ENCODE measurements at regions not wholly inside any gene's neighbourhood (a gene's known extent, or its start where the extent isn't known, plus 50 kb on each side); places are given as distances from the start of the nearest gene placed in this dataset.
"Not testable (repeated sequence)": the region's sequence is repeated elsewhere in the genome, so short reads cannot be mapped to it uniquely, and the experiment has no call there.

GRCh38 chr9:21708856-21709255 lies 93.6 kb upstream of the MTAP start:
- POLR2A ChIA-PET, result interaction anchor here (0.7 to 1.3 kb wide), 2 partner anchors 150 to 166 kb away, joined by 3 to 6 read pairs; no protein-coding TSS in a partner anchor
- no peak for DNase-seq (ENCODE audit: low read depth, low spot score)
- CTCF ChIA-PET, result interaction anchor here (0.6 to 2.4 kb wide), 35 partner anchors 9 to 385 kb away, joined by 3 to 26 read pairs (median 4); no protein-coding TSS in a partner anchor
- no peak overlapping the region for H3K4me3 ChIP-seq (ENCODE audit: low read depth, low read length)
- TF ChIP-seq, protein P1, sequence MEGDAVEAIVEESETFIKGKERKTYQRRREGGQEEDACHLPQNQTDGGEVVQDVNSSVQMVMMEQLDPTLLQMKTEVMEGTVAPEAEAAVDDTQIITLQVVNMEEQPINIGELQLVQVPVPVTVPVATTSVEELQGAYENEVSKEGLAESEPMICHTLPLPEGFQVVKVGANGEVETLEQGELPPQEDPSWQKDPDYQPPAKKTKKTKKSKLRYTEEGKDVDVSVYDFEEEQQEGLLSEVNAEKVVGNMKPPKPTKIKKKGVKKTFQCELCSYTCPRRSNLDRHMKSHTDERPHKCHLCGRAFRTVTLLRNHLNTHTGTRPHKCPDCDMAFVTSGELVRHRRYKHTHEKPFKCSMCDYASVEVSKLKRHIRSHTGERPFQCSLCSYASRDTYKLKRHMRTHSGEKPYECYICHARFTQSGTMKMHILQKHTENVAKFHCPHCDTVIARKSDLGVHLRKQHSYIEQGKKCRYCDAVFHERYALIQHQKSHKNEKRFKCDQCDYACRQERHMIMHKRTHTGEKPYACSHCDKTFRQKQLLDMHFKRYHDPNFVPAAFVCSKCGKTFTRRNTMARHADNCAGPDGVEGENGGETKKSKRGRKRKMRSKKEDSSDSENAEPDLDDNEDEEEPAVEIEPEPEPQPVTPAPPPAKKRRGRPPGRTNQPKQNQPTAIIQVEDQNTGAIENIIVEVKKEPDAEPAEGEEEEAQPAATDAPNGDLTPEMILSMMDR (IDR thresholded peaks at IDR 0.05; ENCODE audit: insufficient read depth, low read length, missing control alignments), result no peak

GRCh38 chr9:21709464-21710058 lies 92.9 kb upstream of the MTAP start:
- H3K4me3 ChIP-seq (ENCODE audit: low read depth, low read length), result no peak overlapping the region
- CTCF ChIA-PET, result interaction anchor here (0.6 to 2.4 kb wide), 33 partner anchors 8 to 386 kb away, joined by 3 to 26 read pairs (median 4); no protein-coding TSS in a partner anchor
- TF ChIP-seq, protein P1 (IDR thresholded peaks at IDR 0.05; ENCODE audit: insufficient read depth, low read length, missing control alignments), result peak; percentile 60
- no peak for DNase-seq (ENCODE audit: low read depth, low spot score)
- POLR2A ChIA-PET, result interaction anchor here (0.7 kb wide), 1 partner anchor 167 kb away, joined by 3 read pairs; no protein-coding TSS in a partner anchor

DNA sequence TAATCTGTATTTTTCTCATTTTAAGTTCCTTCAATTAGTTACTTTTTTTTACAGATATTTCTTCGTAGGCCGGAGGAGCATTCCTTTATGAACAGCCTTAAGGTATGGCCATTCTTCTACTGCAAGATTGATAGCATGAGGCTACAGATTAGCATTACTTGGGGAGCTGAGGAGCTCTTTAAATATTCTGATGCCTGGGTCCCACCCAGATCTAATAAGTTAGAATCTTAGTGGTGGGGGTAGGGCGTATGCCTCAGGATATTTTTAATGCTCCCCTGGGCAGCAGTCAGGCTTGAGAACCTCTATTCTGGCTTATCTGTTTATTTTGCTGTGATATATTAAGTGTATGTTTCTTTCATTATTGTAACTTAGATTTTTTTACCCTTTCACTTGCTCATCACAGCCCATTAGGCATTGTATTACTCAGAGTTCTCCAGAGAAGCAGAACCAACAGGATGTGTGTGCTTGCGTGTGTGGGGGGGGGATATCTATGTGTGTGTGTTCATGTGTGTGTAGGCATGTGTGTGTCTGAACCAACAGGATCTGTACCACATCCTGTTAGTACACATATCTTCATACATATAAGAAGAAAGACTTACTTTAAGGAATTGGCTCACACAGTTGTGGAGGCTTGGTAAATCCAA lies 91.8 kb upstream of the MTAP start:
- TF ChIP-seq, protein P1 (IDR thresholded peaks at IDR 0.05; ENCODE audit: insufficient read depth, low read length, missing control alignments), result no peak
- no peak overlapping the region for H3K4me3 ChIP-seq (ENCODE audit: low read depth, low read length)
- CTCF ChIA-PET, result interaction anchor here (0.6 to 1.2 kb wide), 3 partner anchors 10 to 245 kb away, joined by 3 to 8 read pairs (median 3); no protein-coding TSS in a partner anchor
- DNase-seq (ENCODE audit: low read depth, low spot score), result no peak
- POLR2A ChIA-PET, result no interaction called here

- DNase-seq (ENCODE audit: low read depth, low spot score), result no peak
- H3K4me3 ChIP-seq (ENCODE audit: low read depth, low read length), result no peak overlapping the region
- TF ChIP-seq, protein P1 (IDR thresholded peaks at IDR 0.05; ENCODE audit: insufficient read depth, low read length, missing control alignments), result no peak
- CTCF ChIA-PET, result interaction anchor here (1.4 to 2.2 kb wide), 4 partner anchors 11 to 79 kb away, joined by 3 to 8 read pairs (median 6); no protein-coding TSS in a partner anchor
- POLR2A ChIA-PET, result no interaction called here
Observed at GRCh38 chr9:21711504-21711903, 90.9 kb upstream of the MTAP start.

DNA sequence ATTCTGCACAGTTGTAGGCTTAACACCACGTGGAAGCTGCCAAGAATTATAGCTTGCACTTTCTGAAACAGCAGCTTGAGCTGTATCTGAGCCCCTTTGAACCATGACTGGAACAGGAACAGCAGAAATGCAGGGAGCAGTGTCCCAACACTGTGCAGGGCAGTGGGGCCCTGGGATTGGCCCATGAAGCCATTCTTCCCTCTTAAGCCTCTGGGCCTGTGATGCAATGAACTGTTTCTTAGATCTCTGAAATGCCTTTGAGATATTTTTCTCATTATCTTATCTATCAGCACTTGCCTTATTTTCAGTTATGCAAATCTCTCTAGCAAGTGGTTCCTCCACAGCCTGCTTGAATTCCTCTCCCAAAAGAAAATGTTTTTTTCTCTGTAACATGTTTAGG lies 87.0 kb upstream of the MTAP start:
- H3K4me3 ChIP-seq (ENCODE audit: low read depth, low read length), result no peak overlapping the region
- DNase-seq (ENCODE audit: low read depth, low spot score), result no peak
- TF ChIP-seq, protein P1 (IDR thresholded peaks at IDR 0.05; ENCODE audit: insufficient read depth, low read length, missing control alignments), result no peak
- ChIA-PET POLR2A (no interaction called here), CTCF (interaction anchor here (1.6 kb wide), 1 partner anchor 74 kb away, joined by 4 read pairs; no protein-coding TSS in a partner anchor)

DNA sequence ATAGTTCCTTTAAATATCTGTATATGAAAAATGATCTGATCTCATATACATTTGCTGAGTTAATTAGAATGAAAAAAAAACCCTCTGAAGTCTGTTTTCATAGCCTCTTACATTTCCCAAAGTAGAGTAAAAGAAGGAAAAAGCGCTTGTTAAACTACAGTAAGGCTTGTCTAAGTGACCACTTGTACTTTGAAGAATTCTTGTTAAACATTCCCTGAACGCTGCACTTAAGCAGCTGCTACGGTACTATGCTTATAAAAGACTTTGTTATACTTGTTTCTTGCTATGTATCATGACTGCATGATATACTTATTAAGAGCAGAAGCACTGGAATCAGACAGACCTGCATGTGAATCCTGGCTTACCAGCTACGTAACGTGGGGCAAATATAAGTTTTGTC lies 81.7 kb upstream of the MTAP start:
- DNase-seq (ENCODE audit: low read depth, low spot score), result no peak
- CTCF ChIA-PET, result interaction anchor here (1.1 to 3.0 kb wide), 2 partner anchors 11 to 12 kb away, joined by 3 to 26 read pairs; no protein-coding TSS in a partner anchor
- TF ChIP-seq, protein P1 (IDR thresholded peaks at IDR 0.05; ENCODE audit: insufficient read depth, low read length, missing control alignments), result no peak
- H3K4me3 ChIP-seq (ENCODE audit: low read depth, low read length), result no peak overlapping the region
- POLR2A ChIA-PET, result no interaction called here

DNA sequence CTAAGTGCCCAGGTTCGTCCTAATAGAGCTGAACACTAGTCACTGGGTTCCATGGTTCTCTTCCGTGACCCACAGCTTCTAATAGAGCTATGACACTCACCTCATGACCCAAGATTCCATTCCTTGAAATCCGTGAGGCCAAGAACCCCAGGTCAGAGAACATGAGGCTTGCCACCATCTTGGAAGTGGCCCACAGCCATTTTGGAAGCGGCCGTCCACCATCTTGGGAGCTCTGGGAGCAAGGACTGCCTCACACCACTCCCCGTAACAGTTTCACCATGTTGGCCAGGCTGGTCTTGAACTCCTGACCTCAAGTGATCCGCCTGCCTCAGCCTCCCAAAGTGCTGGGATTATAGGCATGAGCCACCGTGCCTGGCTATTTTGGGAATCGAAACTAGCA lies 75.0 kb upstream of the MTAP start:
- H3K4me3 ChIP-seq (ENCODE audit: low read depth, low read length); POLR2A ChIA-PET; DNase-seq (ENCODE audit: low read depth, low spot score): not testable (repeated sequence)
- CTCF ChIA-PET, result interaction anchor here (3.1 kb wide), 1 partner anchor 19 kb away, joined by 14 read pairs; no protein-coding TSS in a partner anchor

Measured in AG04449 (cell line).